HEK293T (cell line): ENCODE measurements at regions not wholly inside any gene's neighbourhood (a gene's known extent, or its start where the extent isn't known, plus 50 kb on each side); places are given as distances from the start of the nearest gene placed in this dataset.
"Not testable (repeated sequence)": the region's sequence is repeated elsewhere in the genome, so short reads cannot be mapped to it uniquely, and the experiment has no call there.

Experiments
- BHLHE40 ChIP-seq: fragments of 450-650 bp; IDR thresholded peaks from 2 replicates; pipeline ENCODE4 v1.6.1; 2016; ENCODE audit warnings: mild to moderate bottlenecking, moderate library complexity, borderline replicate concordance
- CTBP1 ChIP-seq: fragments of 450-650 bp; IDR thresholded peaks from 2 replicates; pipeline ENCODE4 v1.6.1; 2016; ENCODE audit warnings: borderline replicate concordance
- ELF4 ChIP-seq: fragments of 450-650 bp; IDR thresholded peaks from 2 replicates; pipeline ENCODE4 v1.6.1; 2017; ENCODE audit warnings: antibody characterized with exemption
- FOXK2 ChIP-seq: fragments of 450-650 bp; IDR thresholded peaks from 2 replicates; pipeline ENCODE4 v1.6.1; 2016; ENCODE audit warnings: mild to moderate bottlenecking
- FOXM1 ChIP-seq: fragments of 450-650 bp; IDR thresholded peaks from 2 replicates; pipeline ENCODE4 v1.6.1; 2017; ENCODE audit warnings: mild to moderate bottlenecking, borderline replicate concordance
- HDGF ChIP-seq: fragments of 450-650 bp; IDR thresholded peaks from 2 replicates; pipeline ENCODE4 v1.6.1; 2017; ENCODE audit warnings: antibody characterized with exemption, borderline replicate concordance
- LEF1 ChIP-seq: fragments of 450-650 bp; IDR thresholded peaks from 2 replicates; pipeline ENCODE4 v1.6.1; 2017; ENCODE audit warnings: mild to moderate bottlenecking, borderline replicate concordance
- NFRKB ChIP-seq: fragments of 450-650 bp; IDR thresholded peaks from 2 replicates; pipeline ENCODE4 v1.6.1; 2016; ENCODE audit warnings: mild to moderate bottlenecking, moderate library complexity
- SP1 ChIP-seq: fragments of 450-650 bp; IDR thresholded peaks from 2 replicates; pipeline ENCODE4 v1.6.1; 2017
- SUZ12 ChIP-seq: fragments of 450-650 bp; IDR thresholded peaks from 2 replicates; pipeline ENCODE4 v1.6.1; 2016; ENCODE audit warnings: mild to moderate bottlenecking
- TARDBP ChIP-seq: fragments of 450-650 bp; IDR thresholded peaks from 2 replicates; pipeline ENCODE4 v1.6.1; 2016
- ZNF384 ChIP-seq: fragments of 450-650 bp; IDR thresholded peaks from 2 replicates; pipeline ENCODE4 v1.6.1; 2016

GRCh38 chr14:54030996-54031395 is 74.4 kb upstream of the BMP4 start:
- not testable (repeated sequence) for TF ChIP-seq FOXK2, TARDBP, HDGF, SUZ12, BHLHE40, ELF4, NFRKB, SP1, ZNF384, CTBP1, LEF1, FOXM1
